GM18498 (cell line): ENCODE measurements at regions not wholly inside any gene's neighbourhood (a gene's known extent, or its start where the extent isn't known, plus 50 kb on each side); places are given as distances from the start of the nearest gene placed in this dataset.
"Not testable (repeated sequence)": the region's sequence is repeated elsewhere in the genome, so short reads cannot be mapped to it uniquely, and the experiment has no call there.

Experiments
- ATAC-seq: cut with Tn5 transposase; IDR thresholded peaks from one replicate; pipeline ENCODE4 v1.9.1; 2021; ENCODE audit warnings: mild to moderate bottlenecking, moderate library complexity; ENCODE audit not compliant: unreplicated experiment

DNA sequence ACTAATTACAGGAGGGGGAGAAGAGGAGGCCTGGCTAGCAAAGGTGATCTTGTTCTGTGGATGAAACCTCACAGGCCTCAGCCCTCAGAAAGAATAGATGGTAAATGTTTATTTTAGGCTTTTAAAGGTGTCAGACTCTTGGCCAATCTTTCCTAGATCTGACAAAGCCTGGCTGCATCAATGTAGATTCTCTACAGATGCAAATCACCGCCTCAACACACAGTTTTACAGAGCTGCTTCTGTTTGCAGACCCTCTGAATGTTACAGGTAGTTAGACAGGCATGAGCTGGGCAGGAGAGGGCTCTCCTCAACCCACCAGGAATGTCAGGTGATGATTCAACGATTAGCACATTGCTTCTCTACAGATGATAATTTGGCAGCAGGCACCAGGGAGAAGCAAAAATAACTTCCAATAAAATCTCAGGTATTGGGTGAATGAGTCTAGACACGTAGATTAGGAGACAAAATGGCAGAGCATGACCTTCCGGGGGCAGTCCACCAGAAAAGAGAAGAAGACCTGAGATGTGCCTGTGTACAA lies 105.4 kb upstream of the VANGL1 start:
- ATAC-seq = no peak

DNA sequence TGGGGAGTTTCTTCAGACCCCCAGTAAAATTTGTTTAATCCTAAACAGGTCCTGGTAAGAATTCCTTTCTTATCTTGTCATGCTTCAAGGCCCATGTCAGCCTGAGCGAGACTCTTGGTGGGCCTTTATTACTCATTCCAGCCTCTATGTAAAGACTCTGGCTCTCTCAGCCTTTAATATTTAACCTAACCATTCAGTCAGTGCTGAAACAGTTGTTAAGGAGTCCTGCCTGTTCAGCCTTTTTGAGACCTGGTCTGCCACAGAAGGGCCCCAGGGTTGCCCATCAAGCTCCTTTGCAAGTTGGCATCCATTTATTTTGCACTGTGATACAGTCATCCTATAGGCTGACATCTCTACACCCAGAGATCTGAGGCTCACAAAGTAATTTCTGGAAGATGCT lies 107.7 kb upstream of the VANGL1 start:
- ATAC-seq = no peak

DNA sequence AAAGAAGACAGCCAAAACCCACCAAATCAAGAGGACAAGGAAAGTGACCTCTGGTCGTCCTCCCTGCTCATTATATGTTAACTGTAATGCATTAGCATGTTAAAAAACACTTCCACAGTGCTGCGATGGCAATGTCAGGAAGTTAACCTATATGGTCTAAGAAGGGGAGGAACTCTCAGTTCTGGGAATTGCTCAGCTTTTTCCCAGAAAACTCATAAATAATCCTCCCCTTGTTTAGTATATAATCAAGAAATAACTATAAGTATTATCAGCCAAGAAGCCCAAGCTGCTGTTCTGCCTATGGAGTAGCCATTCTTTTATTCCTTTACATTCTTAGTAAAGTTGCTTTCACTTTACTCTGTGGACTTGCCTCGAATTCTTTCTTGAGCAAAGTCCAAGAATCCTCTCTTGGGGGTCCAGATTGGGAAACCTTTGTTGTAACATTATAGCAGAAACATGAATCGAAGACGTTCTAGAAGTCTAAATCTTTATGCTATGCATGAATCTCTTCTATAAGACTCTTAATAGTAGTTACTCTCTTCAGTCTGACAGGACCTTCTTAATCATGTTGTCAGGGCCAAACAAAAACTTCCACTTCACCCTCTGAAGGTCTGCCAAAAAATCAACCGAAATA lies 110.0 kb upstream of the VANGL1 start:
- ATAC-seq = no peak

DNA sequence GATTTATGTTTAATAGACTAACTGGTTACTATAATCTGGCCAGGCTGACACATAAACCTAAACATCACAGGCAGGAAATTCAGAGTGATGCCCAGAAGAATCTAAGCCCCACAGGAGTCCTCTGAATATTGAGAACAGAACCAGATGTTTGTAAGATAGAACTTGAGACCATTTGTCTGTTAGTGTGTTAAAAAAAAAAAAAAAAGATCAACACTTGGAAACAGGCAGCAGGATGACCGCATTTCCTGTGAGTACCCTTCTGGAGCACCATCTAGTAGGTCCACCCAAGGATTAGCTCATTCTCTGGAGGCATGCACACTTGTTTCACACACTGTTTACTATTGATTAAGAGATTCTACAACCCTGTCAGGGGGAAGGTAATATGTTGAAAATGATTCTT lies 111.4 kb upstream of the VANGL1 start:
- no peak for ATAC-seq

DNA sequence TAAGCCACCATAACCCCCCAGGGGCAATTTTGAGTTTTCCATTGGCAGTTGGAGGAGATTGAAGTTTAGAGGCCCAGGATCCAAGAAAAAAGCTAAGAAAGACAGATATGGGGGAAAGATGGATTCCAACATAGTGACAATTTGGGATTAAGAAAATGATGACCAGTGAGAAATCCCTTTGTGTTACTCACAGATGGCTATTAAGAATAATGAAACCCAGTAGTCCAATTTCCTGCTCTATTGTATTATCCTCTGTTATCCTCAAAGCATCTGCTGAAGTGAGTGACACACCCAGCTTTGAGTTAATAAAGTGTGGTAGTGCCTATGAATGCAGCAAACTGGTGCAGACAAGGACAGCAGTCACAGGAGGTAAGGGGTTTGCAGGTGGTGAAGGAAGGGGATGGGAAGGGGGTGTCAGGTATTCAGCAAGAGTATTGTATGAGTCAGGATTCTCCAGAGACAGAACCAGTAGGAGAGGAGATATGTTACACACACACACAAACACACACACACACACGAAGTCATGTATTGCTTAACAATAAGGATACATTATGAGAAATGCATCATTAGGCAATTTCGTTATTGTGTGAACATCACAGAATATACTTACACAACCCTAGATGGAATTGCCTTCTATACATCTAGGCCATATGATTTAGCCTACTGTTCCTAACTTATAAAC lies 112.4 kb upstream of the VANGL1 start:
- ATAC-seq = no peak

DNA sequence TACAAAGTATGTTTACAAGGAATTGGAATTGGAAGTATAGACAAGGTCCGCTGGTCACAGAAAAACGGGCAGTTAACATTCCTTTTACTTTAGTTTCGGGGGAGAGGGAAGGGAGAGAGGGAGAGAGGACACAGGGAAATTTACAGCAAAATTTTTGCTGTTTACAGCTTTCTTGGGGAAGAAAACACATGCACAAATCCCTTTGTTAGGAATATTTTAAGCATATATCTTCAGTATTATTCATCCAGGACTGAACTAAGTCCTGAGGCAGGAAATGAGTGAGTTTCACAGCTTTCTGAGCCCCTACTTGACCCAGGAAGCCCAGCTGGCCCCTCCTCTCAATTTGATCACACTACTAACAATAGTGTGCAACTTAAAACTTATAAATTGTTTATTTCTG lies 113.4 kb upstream of the VANGL1 start:
- not testable (repeated sequence) for ATAC-seq

DNA sequence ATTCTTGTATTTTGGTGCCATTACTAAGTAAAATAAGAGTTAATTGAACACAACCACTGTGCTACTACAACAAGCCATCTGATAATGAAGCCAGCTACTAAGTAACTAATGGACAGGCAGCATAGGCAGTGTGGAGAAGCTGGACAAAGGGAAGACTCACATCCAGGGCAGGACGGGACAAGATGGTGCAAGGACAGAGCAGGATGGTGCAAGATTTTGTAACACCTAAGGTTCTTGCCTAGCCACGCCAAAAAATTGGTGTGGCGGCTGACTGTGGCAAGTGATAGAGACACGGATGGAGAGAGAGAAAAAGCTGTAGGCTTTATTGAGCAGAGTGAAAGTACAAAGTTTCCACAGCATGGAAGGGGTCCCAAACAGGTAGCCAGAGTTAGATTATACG lies 114.0 kb upstream of the VANGL1 start:
- ATAC-seq = no peak

DNA sequence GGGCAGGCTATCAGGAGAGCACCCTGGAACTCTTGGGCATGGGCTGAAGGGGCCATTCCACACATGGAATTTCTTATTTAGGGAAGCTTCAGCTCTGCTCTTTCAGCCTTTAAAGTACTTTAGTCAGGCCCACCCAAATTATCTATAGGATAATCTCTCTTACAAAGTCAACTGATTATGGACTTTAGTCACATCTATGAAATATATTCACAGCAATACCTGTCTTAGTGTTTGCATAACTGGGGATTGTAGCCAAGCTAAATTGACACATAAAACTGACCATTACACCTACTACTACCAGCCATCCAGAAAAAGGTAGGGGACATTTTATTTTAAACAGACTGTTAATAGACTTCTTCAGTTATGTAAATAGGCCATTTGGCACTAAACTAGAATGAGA lies 114.9 kb upstream of the VANGL1 start:
- ATAC-seq = no peak

DNA sequence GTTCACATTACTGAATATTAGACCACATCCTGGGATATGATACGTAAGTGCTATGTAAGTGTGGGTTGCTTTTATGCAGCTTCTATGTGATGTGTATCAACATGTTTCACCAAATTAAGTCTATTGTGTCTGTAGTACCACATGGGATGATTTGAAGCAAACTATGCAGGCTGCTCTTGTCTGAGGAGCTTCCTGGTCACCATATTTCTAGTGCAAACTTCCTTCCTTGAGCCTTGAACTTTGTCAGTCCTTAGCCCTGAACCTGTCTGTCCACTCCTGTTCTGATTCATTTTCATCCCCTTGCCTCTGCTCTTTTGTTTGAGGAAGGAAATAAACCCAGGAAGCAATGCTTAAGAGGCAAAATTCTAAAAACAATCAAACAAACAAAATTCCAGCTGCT lies 117.5 kb upstream of the VANGL1 start:
- ATAC-seq = no peak

DNA sequence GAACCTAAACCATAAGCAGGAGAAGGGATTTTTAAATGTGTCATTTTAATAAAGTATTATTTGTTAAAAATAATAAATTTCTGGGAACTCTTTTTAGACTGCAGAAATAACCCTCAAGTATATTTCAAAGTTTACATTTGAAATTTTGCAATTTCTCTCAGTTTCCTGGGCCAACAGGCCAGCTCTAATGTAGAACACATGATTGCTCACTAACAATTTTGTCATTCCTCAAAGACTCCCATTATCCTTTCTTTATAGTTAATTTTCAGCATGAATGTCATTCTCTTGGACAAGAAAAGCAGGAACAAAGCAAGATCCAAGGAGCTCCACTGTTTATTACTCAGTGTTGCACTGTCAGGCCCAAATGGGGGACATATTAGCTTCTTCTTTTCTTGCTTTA lies 119.4 kb upstream of the VANGL1 start:
- no peak for ATAC-seq

DNA sequence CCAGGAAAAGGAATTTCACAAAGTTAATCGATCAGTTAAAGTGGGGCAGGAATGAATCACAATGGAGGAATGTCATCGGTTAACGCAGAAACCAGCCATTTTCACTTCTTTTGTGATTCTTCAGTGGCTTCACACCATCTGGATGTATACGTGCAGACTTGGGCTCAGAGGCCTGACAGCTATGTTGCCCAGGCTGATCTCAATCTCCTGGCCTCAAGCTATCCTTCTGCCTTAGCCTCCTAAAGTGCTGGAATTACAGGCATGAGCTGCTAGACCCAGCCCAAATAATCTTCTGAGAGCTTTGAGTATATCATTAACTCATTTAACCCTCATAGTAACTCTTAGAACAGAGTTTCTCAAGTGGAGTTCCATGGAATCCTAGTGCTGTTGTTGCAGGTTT lies 126.5 kb upstream of the VANGL1 start:
- ATAC-seq = no peak

DNA sequence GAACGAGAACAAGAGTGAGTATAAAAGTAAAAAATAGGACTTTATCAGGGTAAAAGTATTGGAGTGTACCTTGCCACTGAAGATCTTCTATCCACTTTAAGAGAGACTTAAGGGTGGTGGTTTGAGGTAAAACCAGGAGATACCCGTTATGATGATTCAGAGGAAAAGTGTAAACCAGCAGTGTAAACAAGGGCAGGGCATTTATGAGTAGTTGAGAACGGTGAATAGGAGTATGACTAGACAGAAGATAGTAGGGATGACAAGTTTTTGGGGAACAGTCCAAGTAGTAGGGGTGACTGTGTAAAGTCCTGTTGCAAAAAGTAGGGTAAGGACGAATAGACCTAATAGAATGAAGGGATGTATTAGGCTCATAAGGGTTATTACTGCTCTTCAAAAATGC lies 131.5 kb upstream of the VANGL1 start:
- not testable (repeated sequence) for ATAC-seq

DNA sequence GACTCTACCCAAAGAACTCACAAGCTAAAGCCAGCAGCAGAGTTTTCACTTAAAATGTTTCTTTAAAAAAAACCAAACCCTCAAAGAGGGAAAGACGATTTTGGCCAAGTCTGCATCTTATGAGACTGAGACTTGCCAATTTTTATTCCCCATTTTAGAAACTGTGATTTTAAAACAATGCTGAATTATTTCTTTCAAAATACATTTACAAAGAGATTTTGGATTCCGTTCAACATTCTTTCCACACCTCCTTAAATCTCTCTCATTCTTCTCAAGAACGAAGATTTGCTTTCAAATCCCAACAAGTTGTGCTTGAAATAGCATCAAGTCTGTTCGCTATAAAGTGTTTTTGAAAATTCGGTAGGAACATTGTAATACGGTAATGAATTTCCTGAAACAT lies 133.9 kb upstream of the VANGL1 start:
- ATAC-seq = no peak

DNA sequence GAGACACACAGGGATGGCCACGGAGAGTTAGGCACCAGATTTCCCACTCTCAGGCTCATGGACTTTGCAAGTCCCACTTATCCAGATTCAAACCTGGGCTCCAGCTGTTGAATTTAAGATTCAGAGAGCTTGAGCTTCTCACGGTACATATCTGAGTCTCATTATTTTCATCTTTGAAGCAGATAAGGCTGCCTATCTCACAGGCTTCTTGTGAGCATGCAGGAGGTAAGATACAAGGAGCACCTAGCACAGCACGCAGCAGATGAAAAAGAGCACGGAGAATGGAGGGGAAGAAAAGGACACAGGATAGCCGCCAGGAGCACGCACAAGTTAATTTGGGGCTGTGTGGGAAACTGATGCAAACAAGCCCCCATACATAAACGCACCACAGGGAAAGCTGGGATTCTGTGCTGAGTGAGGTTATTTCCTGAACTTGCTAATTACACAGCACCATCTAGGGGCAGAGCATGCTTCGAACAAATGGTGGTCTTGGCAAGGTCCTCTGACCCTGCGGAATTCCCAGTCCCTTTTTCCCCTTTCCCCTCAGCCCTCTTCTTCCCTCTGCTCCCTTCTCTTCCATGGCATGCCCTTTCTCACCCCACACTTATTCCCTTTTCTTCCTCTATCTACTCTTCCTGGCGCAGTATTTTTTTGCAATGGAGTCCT lies 134.7 kb upstream of the VANGL1 start:
- ATAC-seq = no peak

DNA sequence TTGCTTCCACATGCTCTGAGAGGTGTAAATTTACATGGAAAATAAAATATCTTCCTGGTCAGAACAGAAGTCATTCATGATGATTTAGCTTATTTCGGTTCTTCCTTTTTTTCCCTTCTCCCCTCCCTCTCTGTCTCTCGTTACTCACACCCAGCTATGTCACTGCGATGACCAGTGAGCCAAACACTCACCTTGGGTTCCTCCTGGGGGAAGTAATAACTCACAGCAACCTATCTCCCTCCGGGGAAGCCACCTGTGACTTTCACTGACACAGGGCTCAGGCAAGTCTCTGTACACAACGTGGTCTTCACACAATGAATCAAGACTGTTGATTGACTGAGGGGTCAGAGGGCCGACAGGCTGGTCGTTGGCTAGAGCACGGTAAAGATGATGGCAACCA lies 135.3 kb upstream of the VANGL1 start:
- ATAC-seq = no peak

DNA sequence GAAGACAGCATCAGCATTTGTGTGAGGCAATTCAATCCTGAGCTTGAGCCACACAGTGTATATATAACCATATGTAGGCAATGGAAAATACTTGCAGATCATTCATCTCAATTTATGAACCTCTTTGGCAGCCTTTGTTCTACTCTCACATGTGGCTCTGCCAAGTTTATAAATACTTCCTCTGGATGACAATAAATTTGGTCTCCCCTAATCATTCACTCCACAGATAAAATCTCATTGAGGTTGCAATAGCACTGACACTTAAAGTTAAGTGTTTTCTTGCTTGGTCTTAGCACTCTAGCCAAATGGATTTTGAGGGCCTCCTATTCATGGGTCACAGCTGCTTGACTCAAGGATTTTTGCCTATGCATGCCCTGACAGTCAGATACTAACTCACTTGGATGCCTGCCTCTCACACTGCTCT lies 136.6 kb upstream of the VANGL1 start:
- ATAC-seq = no peak

DNA sequence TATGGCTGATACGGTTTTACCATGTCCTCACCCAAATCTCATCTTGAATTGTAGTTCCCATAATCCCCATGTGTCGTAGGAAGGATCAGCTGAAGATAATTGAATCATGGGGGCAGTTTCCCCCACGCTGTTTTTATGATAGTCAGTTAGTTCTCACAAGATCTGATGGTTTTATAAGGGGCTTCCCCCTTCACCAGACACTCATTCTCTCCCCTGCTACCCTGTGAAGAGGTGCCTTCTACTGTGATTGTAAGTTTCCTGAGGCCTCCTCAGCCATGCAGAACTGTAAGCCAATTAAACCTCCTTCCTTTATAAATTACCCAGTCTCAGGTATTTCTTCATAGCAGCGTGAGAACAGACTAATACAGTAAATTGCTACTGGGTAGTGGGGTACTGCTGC lies 139.6 kb upstream of the VANGL1 start:
- ATAC-seq = not testable (repeated sequence)

DNA sequence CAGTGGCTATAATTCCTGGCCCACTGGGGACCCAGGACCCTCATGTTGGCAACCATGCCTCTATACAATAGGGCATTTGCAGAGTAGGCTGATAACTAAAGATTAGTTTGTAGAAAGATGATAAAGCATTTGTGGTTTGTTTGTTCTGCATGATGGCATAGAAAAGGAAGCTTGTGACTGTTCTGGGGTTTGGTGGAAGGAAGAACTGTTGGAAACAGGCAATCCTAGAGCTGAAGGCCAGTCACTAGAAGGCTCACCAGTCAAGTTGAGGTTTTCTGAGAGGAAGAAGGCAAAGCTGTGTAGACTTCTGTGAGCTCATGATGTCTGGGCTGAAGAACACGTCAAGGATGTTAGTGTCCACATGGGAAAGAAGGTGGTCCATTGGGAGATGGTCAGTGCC lies 140.3 kb upstream of the VANGL1 start:
- no peak for ATAC-seq

DNA sequence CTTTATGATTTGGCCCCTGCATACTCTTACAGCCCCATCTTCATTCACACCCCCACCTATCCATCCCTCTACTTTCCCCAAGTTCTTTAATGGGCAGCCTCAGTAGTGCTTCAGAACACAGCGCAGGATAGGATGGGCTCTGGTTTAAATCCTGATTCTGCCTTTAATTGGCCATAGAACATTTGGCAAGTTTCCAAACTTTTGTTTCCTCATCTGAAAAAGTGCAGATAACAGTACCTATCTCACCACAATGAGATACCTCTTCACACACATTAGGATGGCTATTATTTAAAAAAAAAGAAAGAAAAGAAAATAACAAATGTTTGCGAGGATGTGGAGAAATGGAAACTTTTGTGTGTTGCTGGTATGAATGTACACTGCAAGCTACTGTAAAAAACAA lies 142.5 kb upstream of the VANGL1 start:
- no peak for ATAC-seq

DNA sequence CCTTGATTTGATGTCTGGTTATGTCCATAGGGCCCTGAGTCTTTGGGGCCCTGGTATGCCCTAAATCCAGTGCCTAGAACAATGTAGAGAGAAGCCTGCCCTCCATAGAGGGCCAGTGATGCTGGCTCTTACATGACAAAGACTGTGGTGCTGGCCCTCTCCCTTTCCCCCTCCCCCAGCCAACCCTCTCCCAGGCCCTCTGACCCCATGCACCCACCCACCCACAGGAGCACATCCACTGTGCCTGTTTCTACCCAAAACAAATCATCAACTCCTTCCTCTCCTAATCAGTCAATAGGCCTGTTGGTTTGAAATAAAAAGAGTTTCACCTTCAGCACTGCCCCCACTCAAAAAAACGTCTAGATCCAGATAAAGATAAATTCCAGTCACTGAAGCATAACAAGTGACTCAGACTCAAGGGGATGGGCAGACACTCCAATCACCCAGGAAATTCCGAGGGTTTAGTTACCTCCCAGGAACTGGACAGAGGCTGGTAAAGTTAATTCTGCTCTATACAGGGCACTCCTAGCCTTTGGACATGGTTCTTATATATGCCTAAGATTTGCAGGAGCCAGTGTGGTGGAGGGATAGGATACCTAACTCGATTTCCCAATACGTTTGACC lies 144.8 kb upstream of the VANGL1 start:
- no peak for ATAC-seq

DNA sequence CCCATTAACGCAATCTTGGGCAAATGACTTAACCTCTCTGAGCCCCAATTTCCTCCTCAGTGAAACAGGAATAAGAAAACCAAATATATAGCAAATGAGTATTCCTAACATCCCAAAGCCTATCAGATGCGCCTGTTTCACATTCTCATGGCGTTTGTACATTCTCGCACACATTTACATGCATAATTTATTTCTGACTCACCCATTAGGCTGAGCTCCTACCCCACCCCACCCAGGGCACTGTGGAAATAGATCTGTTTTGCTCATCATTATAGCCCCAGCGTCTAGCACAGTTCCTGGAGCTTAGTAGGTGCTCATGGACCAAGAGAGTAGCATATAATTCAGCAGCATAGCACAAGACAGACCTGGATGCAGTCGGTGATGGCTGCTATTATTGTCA lies 146.1 kb upstream of the VANGL1 start:
- ATAC-seq = no peak

DNA sequence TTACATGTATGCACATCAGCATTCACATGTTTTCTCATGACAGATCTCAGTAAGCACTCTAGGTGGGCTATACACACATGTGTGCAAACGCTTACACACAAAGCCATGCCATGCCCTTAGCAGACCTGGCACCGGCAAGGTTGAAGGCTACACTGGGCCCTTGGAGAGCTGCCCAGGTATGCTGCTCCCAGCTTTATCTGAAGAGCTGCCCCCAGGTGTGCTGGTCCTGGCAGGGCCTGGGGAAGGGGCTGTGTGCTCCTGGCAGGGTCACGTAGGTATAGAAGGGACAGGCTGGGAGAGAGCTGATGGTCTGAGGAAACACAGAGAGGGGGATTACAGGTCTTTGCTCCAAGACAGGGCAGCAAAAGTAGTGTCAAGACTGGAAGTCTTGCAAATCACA lies 146.7 kb upstream of the VANGL1 start:
- no peak for ATAC-seq
